ENCODE measurements at regions not wholly inside any gene's neighbourhood (a gene's known extent, or its start where the extent isn't known, plus 50 kb on each side); places are given as distances from the start of the nearest gene placed in this dataset.

DNA sequence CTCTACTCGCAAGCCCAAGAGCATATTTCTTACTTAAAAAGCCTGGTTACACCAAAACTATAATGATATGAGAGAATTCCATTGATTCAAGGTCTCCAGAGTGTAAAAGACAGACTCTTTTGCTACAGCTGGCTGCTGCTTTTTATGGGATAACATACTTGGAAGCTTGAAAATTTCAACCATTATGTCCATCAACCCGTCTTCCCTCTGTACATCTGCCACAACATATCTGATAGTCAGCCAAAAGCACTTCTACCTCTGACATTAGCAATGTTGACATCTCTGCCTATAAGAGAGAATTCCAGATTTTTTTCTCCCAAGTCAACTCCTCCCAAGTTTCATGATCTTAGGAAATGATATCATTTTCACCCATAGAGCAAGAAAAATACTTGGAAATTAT, 54.4 kb upstream of the IQCM start:
- Mint-ChIP-seq H3K36me3 (no peaks in the 10 kb centered on the region), H3K27ac (no peak overlapping the region), H3K4me1 (no peaks in the 10 kb centered on the region), H3K4me3 (no peak overlapping the region), H3K9me3 (peaks cover 0 to 2% of the 10 kb centered on the region in 2 donors), H3K27me3 (no peaks in the 10 kb centered on the region)
- ATAC-seq (replicated peaks): no peak
- DNase-seq: no peak

DNA sequence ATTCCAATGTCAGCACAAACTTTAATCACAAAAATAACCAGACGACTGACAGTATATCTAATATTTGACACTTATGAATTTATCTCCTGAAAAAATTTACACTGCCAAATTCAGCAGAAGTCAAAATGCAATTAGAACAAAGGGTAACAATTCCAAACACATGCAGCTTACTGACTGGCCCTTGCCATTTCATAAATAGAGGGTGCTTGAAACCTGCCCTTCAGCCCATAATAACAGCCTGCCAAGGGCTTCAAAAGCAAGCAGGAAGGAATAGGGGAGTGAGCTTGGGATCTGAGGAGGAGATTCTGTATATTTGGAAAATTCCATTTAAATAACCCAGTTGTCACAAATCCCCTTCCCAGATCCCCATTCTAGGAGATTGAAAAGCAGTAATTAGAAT, 66.1 kb upstream of the IQCM start:
- peaks cover 0 to 9% of the 10 kb centered on the region in 2 donors for H3K27me3 Mint-ChIP-seq
- no peak overlapping the region for H3K27ac Mint-ChIP-seq
- H3K36me3 Mint-ChIP-seq: no peaks in the 10 kb centered on the region
- ATAC-seq (replicated peaks): no peak
- no peak overlapping the region for H3K4me3 Mint-ChIP-seq
- no peak for DNase-seq
- H3K4me1 Mint-ChIP-seq: no peaks in the 10 kb centered on the region
- peaks cover 0 to 1% of the 10 kb centered on the region in 2 donors for H3K9me3 Mint-ChIP-seq

DNA sequence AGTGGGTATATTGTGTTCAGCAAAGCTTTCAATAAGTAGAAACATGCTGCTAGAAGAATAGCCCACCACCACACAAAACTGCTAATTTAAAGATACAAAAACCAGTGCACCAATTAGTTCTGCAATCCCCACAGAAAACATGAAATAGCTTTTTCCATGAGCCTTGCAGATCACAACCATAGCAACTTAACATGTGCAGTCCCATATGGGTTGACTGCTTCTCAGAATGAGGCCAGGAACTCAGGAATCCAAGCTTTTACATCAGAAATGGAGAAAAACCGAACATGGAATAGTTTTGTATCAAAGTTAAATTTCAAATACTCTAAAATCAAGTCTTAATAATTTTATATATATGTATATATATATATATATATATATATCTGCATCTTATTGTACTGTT, 66.6 kb upstream of the IQCM start:
- DNase-seq (no peak), ATAC-seq (replicated peaks) (no peak)
- H3K36me3 Mint-ChIP-seq: no peaks in the 10 kb centered on the region
- no peaks in the 10 kb centered on the region for H3K4me1 Mint-ChIP-seq
- H3K27ac Mint-ChIP-seq: no peak overlapping the region
- peaks cover 0 to 9% of the 10 kb centered on the region in 2 donors for H3K27me3 Mint-ChIP-seq
- peaks cover 0 to 1% of the 10 kb centered on the region in 2 donors for H3K9me3 Mint-ChIP-seq
- no peak overlapping the region for H3K4me3 Mint-ChIP-seq

DNA sequence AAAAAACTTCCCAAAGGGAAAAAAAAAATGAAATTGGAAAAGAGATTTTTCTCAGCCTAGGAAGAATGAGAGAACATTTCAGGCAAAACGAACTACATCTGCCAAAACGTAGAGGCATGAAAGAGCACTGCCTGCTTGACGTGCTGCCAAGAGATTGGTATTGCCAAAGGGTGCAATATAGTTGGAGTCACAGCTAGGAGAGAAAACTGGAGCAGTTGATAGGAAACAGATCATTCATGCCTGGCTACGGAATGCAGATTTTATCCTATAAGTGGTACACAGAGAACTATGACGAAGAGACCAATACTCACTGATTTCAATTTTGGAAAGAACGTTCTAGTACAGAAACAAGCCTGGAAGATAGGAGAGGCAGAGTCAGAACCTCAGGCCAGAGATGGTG, 68.4 kb upstream of the IQCM start:
- DNase-seq (no peak), ATAC-seq (replicated peaks) (no peak)
- Mint-ChIP-seq H3K27ac (no peak overlapping the region), H3K4me1 (no peaks in the 10 kb centered on the region), H3K4me3 (no peak overlapping the region), H3K9me3 (peaks cover 0 to 1% of the 10 kb centered on the region in 2 donors), H3K36me3 (no peaks in the 10 kb centered on the region), H3K27me3 (peaks cover 0 to 5% of the 10 kb centered on the region in 2 donors)

DNA sequence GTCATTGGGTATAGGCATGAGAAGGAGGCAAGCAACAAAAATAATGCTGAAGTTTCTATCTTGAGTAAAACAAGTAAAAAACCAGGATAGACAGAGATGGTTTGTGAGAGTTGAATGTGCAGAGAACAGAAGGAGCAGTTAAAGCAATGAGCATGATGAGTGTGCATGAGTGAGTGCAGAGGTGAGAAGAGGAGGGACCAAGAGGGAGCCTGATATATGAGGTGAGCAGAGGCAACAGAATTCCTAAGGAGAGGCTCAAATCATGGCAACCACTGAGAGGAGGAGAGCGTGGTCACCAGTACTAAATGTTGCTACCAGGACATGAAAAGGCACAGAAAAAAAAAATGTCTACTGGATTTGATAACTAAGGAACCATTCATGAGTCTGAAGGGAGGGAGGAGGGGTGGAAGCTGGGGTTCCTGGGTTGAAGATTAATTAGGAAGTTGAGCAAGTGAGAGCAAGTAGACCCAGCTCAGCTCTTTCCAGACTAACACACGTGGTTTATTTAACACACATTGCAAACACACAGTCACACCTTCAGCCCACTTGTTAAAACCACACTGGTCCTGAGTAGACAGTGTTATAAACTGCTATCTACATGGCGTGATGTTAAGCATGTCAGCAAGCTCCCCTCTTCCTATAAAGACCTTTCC, 69.0 kb upstream of the IQCM start:
- peaks cover 0 to 1% of the 10 kb centered on the region in 2 donors for H3K9me3 Mint-ChIP-seq
- H3K4me3 Mint-ChIP-seq: no peak overlapping the region
- H3K27ac Mint-ChIP-seq: no peak overlapping the region
- ATAC-seq (replicated peaks) (no peak), DNase-seq (no peak)
- H3K4me1 Mint-ChIP-seq: no peaks in the 10 kb centered on the region
- H3K27me3 Mint-ChIP-seq: peaks cover 0 to 4% of the 10 kb centered on the region in 2 donors
- H3K36me3 Mint-ChIP-seq: no peaks in the 10 kb centered on the region

DNA sequence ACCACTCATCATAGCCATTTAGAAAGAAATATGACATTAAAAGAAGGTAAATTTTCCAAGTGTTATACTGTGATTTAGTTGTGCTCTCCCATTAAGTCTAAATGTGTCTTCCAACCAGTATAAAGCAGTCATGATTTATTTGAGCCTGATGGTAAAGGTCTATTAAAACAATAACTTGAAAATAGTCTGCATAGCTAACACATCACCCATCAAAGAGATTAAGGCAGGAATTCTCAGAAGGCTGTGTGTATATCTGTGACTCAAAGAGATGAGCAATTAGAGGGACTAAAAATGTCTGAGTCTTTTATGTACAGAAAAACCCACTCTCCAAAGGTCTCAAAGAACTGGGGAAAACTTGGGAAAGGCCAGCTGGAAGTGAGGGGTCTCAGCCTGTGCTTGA, 70.3 kb upstream of the IQCM start:
- DNase-seq: no peak
- no peak overlapping the region for H3K4me3 Mint-ChIP-seq
- no peaks in the 10 kb centered on the region for H3K9me3 Mint-ChIP-seq
- H3K4me1 Mint-ChIP-seq: no peaks in the 10 kb centered on the region
- H3K27ac Mint-ChIP-seq: no peak overlapping the region
- H3K27me3 Mint-ChIP-seq: peaks cover 0 to 3% of the 10 kb centered on the region in 2 donors
- no peak for ATAC-seq (replicated peaks)
- no peaks in the 10 kb centered on the region for H3K36me3 Mint-ChIP-seq

DNA sequence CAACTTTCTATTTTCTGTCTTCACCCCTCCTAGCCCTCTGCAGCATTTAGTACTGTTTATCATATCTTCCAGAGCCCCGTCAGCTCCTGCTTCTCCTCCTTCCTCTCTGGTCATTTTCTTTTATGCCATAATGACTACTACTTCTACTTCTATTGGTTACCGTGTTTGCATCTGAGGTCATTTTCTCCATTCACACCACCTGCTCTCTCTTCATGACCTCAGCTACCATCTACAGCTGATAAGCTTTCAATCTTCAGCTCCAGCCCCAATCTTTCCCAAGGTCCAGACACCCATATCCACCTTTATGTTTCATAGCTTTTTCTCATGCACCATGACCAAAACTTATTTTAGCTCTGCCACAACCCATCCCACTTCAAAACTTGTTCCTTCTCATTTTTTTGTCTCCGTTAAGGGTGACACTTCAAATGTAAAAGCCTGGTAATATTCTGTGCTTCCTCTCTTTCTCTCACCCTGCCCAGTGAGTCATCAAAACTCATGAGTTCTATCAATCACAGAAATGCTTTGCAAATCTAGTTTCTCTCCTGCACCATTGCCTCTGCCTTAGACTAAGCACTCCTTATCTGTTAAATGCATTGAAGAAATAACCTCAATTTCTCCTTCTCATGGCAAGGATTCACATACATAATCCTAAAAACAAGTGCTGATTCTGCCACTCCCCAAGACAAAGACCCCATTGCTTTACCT, 71.3 kb upstream of the IQCM start:
- DNase-seq (no peak), ATAC-seq (replicated peaks) (no peak)
- no peaks in the 10 kb centered on the region for H3K36me3 Mint-ChIP-seq
- H3K27me3 Mint-ChIP-seq: no peaks in the 10 kb centered on the region
- H3K4me3 Mint-ChIP-seq: no peak overlapping the region
- no peaks in the 10 kb centered on the region for H3K4me1 Mint-ChIP-seq
- no peaks in the 10 kb centered on the region for H3K9me3 Mint-ChIP-seq
- no peak overlapping the region for H3K27ac Mint-ChIP-seq

DNA sequence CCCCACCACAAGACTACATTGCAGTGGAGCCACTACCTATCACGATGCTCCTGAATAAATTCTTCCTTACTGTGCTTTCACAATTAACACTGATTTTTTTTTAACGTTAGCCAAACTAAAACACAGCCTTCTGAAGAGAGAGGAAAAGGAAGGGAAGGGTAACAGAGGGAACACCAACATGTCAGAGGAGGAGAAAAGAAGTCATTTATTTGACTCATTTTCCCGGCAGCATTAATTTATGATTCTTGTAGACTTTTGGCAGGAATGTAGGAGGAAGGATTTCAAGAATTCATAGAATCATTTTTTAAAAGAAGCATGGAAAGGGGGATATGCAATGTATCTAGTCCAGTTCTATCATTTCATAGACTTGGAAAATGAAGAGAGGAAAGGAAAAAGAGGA, 74.3 kb upstream of the IQCM start:
- Mint-ChIP-seq H3K36me3 (no peaks in the 10 kb centered on the region), H3K4me3 (no peak overlapping the region), H3K9me3 (no peaks in the 10 kb centered on the region), H3K4me1 (no peaks in the 10 kb centered on the region), H3K27me3 (peaks cover 0 to 4% of the 10 kb centered on the region in 2 donors), H3K27ac (no peak overlapping the region)
- ATAC-seq (replicated peaks) (no peak), DNase-seq (no peak)

DNA sequence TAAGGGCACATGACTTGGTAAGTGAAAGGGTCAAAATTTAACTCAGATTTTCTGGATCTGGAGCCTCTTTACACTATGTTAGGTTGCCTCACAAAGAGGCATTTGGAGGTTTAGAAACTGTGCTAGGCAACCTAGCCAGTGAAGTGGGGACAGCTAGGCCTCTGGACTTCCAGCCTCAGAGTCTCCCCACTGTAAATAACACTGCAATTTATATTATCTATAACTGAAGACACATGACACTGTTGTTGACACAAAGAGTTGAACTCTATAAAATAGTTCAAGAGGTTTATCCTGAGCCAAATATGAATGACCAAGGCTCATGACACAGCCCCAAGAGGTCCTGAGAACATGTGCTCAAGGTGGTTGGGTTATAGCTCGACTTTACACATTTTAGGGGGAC, 74.9 kb upstream of the IQCM start:
- Mint-ChIP-seq H3K9me3 (no peaks in the 10 kb centered on the region), H3K36me3 (no peaks in the 10 kb centered on the region), H3K4me3 (no peak overlapping the region), H3K27ac (no peak overlapping the region), H3K27me3 (peaks cover 0 to 4% of the 10 kb centered on the region in 2 donors), H3K4me1 (no peaks in the 10 kb centered on the region)
- DNase-seq (no peak), ATAC-seq (replicated peaks) (no peak)

DNA sequence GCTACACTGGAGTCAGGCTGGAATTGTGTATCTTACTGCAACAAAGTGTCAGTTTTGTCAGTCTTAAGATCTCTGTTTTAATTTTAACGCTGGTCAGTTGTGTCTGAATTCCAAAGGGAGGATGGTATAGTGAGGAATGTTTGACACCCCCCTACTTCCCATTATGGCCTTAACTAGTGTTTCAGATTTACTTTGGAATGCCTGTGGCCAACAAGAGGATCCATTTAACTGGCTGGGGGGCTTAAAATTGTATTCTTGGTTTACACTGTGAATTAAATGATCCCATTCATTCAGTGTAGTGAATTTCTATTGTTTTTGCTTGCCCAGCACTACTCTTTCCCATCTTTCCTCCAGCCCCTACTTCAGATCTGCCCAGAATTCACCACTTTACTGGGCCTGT, 75.8 kb upstream of the IQCM start:
- Mint-ChIP-seq H3K27ac (no peak overlapping the region), H3K4me1 (no peaks in the 10 kb centered on the region), H3K27me3 (peaks cover 0 to 4% of the 10 kb centered on the region in 2 donors), H3K36me3 (no peaks in the 10 kb centered on the region), H3K4me3 (no peak overlapping the region), H3K9me3 (no peaks in the 10 kb centered on the region)
- ATAC-seq (replicated peaks): no peak
- DNase-seq: no peak

DNA sequence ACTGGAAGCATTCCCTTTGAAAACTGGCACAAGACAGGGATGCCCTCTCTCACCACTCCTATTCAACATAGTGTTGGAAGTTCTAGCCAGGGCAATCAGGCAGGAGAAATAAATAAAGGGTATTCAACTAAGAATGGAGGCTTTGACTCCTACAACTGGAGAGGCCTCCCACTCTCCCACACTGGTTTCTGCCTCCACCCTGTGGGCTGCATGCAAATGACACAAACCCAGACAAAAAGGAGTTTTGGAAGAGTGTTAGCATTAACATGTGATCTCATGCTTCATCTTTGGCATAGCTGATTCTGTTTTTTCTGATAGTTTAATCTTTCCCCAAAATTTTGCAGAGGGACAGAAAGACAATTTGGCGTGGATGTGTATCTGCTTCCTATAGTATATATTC, 80.8 kb upstream of the IQCM start:
- no peak for DNase-seq
- peak in 1 of 2 donors; percentile 29 for ATAC-seq (replicated peaks)
- H3K4me1 Mint-ChIP-seq: no peaks in the 10 kb centered on the region
- H3K36me3 Mint-ChIP-seq: no peaks in the 10 kb centered on the region
- H3K9me3 Mint-ChIP-seq: no peaks in the 10 kb centered on the region
- H3K4me3 Mint-ChIP-seq: no peak overlapping the region
- H3K27me3 Mint-ChIP-seq: peaks cover 4 to 5% of the 10 kb centered on the region in 2 donors
- no peak overlapping the region for H3K27ac Mint-ChIP-seq

DNA sequence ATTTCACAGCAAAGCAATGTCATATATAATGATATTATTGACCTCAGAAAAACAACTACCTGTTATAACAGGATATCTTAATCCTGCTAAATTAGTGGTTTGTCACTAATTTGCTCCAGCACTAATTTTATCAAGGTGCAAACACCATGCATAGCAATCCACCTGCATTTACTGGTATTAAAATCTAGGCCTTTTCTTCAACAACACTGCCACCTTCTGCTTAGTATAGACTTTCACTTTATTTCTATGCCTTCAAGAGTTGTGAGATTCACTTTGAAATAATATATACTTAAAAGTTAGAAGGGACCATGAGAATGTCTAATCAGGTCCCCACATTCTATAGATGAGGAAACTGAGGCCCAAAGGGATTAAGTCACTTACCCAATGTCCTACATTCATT, 82.1 kb upstream of the IQCM start:
- peaks cover 4 to 5% of the 10 kb centered on the region in 2 donors for H3K27me3 Mint-ChIP-seq
- no peak overlapping the region for H3K27ac Mint-ChIP-seq
- no peaks in the 10 kb centered on the region for H3K9me3 Mint-ChIP-seq
- H3K4me1 Mint-ChIP-seq: no peaks in the 10 kb centered on the region
- ATAC-seq (replicated peaks) (no peak), DNase-seq (no peak)
- no peak overlapping the region for H3K4me3 Mint-ChIP-seq
- H3K36me3 Mint-ChIP-seq: no peaks in the 10 kb centered on the region

DNA sequence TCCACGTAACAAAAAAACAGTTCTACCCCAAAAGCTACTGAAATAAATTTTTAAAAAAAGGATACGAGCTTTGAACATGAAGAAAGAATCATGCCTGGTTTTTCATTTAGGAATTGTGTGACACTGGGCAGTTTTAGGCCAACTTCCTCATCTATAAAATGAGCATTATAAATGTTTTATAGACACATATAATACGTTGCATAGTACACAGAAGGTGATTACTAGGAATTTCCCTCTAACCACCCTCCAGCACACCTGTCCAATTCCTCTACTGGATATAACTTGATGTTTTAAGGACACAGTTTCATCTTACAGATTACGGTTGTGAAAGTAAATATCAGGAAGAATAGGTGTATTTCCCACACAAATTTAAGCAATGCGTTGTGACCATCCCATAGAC, 85.5 kb upstream of the IQCM start:
- Mint-ChIP-seq H3K4me3 (no peak overlapping the region), H3K27ac (no peak overlapping the region), H3K36me3 (no peaks in the 10 kb centered on the region), H3K27me3 (peaks cover 5% of the 10 kb centered on the region in 2 donors), H3K4me1 (no peaks in the 10 kb centered on the region), H3K9me3 (no peaks in the 10 kb centered on the region)
- DNase-seq (no peak), ATAC-seq (replicated peaks) (no peak)

DNA sequence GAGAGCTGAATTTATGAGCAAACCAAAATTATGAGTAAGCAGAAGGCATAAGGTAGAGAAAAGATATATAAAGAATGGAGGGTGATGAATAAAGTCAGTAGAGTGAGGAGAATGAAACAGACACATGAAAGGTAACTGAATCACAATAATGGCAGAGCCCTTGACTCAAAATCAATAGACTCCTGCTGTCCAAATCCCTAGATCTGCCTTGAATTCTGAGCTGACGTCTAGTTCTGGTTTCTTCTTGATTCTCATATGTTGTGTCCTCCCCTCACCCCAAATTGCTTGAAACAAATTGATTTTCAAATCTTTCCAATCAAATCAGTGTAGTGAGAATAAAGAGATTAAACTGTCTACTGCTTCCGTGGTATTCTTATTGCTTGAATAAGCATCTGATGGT, 86.6 kb upstream of the IQCM start:
- no peaks in the 10 kb centered on the region for H3K9me3 Mint-ChIP-seq
- H3K36me3 Mint-ChIP-seq: no peaks in the 10 kb centered on the region

DNA sequence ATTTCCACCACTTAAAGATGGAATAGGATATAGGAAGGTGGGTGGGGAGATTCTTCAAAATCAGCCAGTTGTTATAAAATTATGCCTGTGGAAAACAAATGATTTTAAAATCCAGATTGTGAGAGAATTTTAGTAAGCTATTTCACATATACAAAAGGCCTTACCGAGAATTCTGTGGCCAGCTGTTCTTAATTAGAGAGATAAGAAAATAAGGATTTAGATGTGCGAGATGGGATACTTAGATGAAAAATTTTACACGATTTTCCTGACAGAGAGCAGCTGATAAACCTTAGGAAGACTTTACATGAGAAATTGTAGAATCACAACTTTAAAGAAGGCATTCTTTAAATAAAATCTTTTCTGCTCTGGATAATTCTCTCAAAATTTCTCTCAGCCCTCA, 94.5 kb upstream of the IQCM start:
- H3K36me3 Mint-ChIP-seq: no peaks in the 10 kb centered on the region
- DNase-seq (no peak), ATAC-seq (replicated peaks) (no peak)
- H3K27ac Mint-ChIP-seq: no peak overlapping the region
- H3K4me3 Mint-ChIP-seq: no peak overlapping the region
- H3K27me3 Mint-ChIP-seq: peaks cover 0 to 6% of the 10 kb centered on the region in 2 donors
- no peaks in the 10 kb centered on the region for H3K4me1 Mint-ChIP-seq
- no peaks in the 10 kb centered on the region for H3K9me3 Mint-ChIP-seq

More for the DNA sequence above, 86.6 kb upstream of the IQCM start:
- Mint-ChIP-seq H3K4me1 (no peaks in the 10 kb centered on the region), H3K27ac (no peak overlapping the region), H3K4me3 (no peak overlapping the region), H3K27me3 (peaks cover 5% of the 10 kb centered on the region in 2 donors)
- ATAC-seq (replicated peaks) (no peak), DNase-seq (no peak)

Data from stimulated activated naive B cell treated with anti-CD40 and anti-IgM and Interleukin-4, amounts not matched to agents 10 μg/mL and 1 μg/mL and 100 μg/mL, for 72 hours (primary cell).